CD4-positive, alpha-beta T cell treated with Interleukin-15 for 1 hour (primary cell): ENCODE measurements at regions not wholly inside any gene's neighbourhood (a gene's known extent, or its start where the extent isn't known, plus 50 kb on each side); places are given as distances from the start of the nearest gene placed in this dataset.
A peak's percentile ranks its signal among the peaks of the same experiment; 100 is the strongest.

Experiments used
- DNase-seq: peaks from one replicate; pipeline ENCODE4 v3.0.0-alpha.2; 2020

DNA sequence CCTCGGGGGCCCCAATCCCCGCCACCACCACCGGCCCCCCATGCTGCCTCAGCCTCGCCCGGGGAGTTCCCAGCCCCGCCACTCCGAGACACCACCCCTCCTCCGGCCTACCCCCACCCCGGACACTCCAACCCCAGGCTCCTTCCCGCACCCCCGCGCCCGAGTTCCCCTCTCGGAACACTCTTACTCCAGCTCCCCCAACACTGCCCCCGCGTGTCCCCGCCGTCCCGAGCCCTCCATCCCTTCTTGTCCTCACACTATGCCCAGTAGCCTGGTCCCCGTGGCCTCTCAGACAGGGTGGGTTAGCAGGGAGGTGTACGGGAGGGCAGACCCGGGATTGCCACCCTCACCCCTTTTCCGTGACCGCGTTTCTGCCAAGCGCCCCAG, 276.1 kb downstream of the BCOR start:
- DNase-seq = no peak

DNA sequence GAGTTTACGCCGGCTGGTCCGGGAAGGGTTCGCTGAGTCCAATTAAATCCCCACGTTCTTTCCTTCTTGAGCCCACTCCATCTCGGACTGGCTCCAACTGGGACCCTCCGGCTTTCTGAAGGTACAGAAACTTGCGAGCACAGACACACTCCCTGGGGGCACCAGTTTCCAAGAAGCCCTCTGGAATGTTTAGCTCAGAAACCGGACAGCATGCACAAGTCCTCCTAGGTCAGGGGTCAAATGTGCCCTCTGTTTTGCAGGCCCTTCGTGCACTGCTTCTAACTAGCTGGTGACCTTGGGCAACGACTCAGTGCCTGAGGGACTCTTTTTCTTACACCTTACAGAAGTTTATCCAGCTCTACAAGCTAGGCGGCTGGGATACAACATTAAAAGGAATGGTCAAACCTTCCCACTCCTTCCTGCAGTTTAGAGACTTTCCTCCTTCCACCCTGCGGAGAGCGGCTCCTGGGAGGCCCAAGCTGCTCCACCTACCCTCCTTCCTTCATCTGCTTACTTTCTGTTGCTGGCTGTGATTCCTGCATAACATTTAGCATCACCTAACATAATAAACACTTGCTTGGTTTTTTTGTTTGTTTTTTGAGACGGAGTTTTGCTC, 275.5 kb downstream of the BCOR start:
- no peak for DNase-seq

DNA sequence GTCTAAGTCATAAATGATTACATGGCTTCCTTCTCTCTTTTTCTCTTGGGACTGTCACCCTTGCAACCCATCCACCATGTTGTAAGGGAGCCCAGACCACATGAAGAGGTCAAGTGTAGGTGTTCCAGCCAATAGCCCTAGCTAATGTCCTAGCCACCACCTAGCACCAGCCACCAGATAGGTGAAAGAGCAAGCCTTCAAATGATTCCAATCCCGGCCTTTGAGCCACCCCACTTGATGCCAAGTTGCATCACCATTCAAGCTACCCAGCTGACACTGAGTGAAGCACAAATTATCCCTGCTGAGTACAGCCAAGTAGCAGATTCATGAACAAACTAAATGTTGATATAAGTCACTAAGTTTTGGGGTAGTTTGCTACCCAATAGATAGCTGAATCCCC, 274.3 kb downstream of the BCOR start:
- no peak for DNase-seq

DNA sequence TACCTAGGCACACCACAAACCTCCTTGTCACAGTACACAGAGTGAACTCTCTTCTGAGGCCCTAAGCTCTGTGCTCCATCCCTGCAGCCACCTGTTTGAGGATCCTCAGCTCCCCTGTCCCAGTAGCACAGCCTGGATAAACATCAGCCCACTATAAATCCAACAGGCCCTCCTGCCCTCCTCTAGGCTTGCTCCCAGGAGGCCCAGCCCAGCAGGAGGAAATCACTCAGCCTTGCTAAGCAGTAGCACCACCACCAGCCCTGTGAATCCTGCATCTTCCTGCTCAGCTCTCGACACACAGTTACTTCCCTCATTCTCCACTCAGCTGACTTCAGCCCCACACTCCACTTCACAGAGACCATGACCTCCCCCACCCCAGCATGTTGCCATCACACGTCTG, 273.9 kb downstream of the BCOR start:
- DNase-seq = no peak

DNA sequence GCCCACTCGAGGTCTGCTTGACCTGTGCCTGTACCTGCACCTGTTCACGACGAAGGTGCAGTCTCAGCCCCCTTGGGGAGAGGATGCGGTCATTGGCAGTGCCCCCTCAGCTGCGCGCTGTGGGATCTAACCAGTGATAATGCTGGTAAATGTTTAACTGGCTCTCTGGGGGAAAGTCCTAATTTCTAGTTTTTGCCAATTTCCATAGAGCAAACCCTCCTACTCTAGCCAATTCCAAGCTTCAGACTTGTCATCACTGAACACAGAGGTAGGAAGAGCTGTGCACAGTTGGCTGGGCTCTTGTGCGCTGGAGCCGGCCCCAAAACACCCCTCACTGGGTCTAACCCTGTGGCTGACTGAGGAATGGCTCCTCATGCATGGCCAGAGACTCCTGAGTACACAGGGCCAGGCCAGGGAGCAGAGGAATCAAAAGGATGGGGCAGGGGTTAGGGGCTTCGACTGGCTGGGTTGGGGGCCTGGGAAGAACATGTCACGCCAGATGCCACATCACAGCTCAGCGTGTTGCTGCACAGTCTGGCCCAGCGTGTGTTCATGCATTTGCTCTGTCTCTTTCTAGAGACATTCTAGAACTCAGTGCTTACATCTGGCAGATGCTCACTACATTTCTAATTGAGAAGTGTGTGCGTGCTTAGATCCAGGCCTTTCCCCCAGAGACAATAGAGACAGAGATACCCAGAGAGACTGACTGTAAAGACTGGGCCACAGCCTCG, 270.8 kb downstream of the BCOR start:
- DNase-seq = no peak

DNA sequence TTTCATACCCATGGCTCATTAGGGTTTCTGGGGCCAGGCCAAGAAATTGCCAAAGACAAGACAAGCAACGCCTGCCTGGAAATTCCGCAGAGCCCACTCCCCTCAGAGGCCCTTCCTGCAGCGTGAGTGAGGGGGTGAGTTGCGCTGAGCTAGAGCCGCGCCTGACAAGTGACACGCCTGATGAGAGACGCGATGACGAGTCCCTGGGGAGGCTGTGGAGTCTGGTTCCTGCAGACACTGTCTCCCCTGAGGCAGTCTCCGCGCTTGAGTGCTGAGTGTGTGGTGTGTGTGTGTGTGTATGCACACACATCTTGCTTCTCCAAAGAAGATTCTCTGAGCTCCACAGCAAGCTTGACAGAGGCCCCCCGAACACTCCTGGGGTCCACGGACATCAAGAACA, 269.8 kb downstream of the BCOR start:
- DNase-seq = peak; percentile 68

DNA sequence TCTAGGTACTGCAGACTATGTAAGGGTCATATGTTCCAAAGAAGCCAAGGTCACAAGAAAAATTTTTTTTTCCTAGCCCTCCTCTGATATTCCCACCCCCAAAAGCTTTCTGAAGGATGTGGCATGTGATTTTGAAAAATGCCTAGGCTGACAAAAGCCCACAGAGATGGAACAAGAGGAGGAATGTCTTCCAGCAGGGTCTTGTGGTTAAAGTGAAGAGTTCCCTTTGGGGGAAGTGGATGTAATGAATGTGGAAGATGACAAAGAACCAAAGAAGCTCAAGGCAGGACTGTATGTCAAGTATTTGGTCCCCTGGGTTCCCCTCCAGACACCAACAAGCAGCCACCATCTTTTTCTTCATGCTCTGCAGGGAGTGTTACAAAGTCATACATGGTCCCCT, 268.8 kb downstream of the BCOR start:
- DNase-seq = no peak

DNA sequence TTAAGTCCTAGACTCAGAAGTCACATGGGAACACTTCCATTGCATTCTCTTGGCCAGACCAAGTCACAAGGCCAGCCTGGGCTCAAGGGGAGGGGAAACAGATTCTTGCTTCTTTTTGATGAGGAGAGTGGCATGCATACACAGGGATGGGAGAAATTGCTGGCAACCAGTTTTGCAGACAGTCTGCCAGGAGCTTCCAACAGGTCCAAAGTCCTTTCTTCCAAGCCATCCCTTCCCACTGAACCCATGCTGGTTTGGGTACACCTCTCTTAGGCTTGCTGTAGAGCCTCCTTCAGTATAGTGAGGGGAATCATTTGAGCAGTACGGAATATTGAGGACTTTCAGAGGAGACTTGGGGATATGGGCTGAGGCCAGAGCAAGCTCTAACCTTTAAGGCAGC, 267.8 kb downstream of the BCOR start:
- DNase-seq = no peak

DNA sequence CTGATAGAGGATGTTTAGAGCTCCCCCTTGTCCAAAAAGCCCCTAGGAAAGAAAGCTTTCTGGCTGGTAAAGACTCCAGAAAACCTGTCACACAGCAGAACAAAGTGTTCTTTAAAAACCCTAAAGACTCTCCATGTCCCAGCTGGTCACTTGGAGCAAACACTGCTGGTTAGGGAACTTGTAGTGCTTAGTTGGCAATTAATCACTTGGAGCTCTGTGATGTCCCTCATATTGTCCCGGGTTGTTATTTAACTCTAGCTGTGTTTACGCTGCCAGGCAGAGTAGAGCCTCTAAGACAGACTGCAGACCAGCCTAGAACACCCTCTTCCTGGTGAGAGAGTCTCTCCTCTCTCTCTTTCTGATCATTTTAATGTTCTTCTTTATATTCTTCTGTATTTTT, 267.3 kb downstream of the BCOR start:
- no peak for DNase-seq

DNA sequence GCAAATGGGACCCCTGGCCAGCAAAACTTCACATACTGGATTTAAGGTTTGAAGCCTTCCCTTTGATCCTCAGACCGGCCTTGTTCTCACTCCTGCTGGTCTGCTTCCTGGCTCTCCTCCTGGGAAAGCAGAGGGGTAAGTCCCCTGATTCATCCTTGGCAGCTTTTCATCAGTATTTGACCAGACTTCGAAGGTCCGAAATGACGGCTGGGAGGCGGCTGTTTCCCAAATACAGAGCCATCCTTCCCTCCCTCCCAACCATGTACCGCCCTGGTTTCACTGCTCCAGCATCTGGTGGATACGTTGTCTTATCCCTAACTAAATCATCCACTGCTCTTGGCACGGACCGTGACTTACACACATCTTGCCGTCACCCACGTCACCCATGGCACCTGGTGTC, 265.5 kb downstream of the BCOR start:
- no peak for DNase-seq

DNA sequence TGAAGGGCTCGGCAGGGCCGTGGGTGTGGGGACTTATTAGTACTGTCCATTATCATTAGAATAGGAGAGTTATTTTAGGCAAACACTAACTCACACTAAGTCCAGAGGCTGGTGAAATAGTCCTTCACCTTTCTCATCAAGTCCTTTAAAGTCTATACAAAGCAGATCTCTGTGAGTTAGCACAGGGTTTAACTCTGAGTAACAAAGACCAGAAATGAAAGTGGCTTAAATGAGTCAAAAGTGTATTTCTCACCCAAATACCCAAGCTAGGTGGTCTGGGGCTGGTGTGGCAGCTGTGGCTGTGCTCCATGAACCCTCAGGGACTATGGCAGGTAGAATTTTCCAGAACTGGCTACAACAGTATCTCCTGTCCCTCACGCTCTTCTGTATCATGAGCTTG, 263.2 kb downstream of the BCOR start:
- DNase-seq = no peak

DNA sequence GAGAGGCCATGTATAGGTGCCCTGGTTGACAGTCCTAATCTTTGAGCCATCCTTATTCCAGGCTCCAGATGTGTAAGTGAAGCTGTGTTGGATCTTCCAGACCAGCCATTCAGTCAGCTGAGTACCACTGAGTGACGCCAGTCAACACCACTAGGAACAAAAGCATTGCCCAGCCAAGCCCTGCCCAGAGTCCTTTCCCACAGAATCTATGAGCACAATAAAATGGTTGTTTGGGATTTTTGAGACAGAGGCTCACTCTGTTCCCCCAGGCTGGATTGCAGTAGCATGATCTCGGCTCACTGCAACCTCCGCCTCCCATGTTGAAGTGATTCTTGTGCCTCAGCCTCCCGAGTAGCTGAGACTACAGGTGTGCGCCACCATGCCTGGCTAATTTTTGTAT, 262.5 kb downstream of the BCOR start:
- DNase-seq = no peak

DNA sequence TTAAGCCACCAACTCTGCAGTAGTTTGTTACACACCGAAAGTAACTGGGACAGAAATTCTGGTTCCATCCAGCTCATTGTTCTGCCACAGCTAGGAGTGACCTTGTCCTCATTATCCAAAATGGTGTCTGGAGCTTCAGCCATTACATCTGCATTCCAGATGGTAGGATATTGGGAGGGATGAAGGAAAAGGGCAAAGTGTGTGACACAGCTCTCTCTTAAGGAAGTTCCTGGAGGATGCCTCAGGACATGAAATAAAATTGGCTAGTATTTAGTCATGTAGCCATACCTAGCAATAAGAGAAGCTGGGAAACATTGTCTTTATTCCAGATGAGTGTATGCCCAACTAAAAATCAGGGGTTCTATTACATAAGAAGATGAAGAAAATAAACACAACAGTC, 262.0 kb downstream of the BCOR start:
- DNase-seq = no peak

DNA sequence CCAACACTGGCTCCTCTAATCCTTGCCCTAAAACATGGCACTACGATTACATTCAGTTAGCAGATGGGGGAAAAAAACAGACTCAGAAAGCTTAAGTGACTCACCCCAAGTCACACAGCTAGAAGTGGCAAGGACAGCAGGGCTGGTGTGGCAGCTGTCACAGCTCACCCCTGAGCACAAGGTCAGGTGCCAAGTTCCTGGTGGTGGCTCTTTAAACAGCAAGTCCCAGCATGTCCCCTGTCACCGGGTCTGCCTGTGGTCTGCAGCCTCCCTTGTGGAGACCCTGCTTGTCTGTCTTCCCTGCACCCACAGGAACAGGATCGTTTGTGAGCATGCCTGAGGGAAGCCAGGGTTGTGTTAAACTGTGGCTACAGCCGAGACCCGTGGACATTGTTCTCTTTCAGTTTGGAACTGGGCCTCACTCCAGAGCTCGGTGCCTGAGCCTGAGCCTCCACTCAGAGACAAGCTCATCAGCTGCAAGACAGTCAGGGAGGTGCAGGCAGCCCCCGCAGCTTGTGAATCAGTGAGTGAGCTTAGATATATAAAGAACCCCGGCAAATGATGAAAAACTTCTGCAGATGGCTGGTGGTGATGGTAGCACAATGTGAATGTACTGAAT, 260.8 kb downstream of the BCOR start:
- no peak for DNase-seq

DNA sequence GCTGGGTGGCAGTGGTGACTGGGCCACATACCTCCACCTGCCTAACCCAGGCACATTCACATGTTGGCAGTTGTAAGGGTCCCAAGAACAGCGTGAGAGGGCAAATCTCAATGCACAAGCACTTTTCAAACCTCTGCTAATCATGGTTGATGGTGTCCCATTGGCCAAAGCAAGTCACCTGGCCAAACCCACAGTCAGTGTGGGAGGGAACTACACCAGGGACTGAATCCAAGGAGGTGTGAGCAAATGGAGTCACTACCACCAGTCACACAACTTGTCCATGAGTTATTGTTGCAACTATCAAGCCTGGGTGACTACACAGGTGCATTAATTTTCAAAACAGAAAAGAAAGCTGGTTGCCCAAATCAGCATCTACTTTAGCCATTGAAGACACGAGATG, 260.1 kb downstream of the BCOR start:
- no peak for DNase-seq

DNA sequence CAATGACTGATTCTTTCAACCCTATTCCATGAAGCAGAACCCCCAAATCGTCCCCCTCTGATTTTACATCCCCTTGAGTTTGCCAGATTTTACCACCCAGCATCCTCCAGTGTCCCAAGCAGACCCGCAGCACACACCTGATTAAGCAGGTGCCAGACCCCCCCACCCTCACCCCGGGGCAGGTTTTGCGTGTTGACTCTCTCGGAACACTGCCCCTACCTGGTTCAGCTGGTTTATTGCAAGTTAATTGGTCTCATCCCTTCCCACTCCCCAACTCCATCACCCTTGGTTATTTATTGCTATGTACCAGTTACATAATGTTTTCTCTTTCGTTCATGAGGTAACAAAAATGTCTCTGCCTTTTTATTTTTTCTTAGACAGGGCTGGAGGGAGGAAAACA, 258.4 kb downstream of the BCOR start:
- DNase-seq = no peak

DNA sequence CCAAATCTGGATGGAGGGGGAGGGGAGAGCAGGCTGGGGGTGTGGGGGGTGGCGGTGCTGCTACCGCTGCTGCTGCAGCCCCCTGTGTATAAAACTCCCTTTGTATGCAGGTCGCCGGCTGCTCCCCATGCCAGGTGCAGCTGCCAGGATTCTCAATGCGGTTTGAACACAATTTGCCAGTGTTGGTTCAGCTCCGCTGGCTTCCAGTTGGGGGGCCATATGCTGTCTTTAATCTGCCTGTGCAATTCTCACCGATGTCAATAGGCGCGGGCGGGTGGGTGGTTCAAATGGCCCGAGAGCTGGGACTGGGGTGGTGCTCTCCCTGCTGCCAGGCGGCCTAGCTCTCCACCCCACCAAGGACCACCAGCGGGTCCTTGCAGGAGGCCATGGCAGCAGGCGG, 257.6 kb downstream of the BCOR start:
- DNase-seq = no peak

DNA sequence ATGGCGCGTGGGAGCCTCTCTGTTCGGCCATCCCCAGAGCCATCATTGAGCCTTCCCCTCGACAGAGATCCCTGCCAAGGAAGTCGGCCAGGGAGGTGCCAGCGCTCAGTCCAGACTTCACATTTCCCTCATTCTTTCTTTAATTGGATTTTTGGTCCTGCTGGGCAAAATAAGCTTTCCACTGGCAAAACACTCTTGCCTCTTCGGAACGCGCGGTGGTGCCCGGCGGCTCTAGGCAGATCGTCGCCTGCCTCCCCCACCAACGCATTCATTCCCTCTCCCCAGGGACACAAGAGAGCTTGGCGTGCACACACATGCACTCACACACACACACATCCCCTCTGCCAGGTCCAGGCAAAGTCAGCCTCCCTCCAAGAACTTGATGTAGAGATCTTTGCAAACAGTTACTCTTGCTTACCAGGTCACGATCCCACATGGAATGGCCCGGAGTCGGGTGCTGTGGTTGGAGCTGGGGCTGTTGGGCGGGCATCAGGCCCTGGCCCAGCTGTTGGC, 257.1 kb downstream of the BCOR start:
- DNase-seq = no peak

DNA sequence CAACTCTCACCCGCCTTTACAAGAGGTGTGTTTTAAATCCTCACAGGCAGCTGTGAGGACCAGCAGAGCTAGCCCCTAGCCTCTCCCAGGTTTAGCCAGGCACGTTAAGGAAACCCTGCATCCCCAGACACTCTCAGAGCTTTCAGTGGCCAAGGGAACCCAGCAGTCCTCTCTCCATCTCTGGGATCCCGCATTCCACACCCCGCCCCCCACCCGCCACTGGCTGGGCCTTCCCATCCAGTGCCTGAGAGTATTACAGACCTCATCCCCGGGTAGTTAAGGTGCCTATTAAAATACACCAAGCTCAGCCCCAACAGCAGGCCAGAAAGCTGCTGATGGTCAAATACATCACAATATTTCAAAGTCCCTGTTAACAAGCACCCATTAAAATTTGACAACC, 256.2 kb downstream of the BCOR start:
- DNase-seq = no peak

DNA sequence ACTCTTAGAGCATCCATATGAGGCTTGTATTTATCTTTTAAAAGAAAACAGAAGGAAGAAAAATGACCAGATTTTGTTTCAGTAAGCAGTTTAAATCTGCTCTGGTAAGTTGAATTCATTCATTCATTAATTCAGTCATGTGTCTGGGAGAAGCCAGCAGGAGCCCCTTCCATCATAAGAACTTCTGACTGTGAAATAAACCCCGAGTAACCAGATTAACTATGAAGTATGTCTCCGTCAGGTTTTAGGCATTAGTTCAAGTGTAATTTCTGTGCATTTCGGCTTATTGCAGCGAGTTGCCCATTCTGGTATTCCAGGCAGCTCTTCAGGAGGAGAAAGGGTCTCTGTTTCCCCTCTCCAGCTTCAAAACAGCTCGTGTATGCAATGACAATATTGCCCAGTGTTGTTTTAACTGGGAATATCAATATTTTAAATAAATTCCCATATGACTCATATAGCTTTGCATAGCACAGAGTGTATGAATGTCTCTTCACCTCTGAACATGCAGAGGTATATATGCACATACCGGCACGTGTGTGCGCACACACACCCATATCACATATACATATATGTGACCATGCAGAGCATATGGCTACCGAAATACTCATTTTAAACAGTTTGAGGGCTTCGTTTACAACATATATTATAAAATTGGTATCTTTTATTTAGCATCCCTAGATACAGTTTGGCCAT, 255.3 kb downstream of the BCOR start:
- no peak for DNase-seq

DNA sequence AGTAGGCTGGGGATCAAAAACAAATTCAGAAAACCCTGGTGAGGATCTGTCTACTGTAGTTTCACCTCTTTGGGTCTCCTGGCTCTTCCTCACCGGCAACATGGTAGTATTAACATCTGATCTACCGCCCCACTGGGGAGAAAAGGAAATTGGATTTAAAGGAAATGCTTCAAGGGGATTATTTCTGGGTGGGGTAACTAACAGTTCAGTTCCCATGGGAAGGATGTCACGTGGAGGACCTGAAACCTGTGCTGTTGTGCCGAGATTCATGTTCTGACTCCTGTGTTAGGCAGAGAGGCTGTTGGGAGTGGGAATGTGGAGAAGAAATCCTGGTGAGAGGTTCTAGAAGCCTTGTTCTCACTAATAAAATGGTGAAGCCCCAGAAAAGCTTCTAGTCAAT, 254.4 kb downstream of the BCOR start:
- no peak for DNase-seq

DNA sequence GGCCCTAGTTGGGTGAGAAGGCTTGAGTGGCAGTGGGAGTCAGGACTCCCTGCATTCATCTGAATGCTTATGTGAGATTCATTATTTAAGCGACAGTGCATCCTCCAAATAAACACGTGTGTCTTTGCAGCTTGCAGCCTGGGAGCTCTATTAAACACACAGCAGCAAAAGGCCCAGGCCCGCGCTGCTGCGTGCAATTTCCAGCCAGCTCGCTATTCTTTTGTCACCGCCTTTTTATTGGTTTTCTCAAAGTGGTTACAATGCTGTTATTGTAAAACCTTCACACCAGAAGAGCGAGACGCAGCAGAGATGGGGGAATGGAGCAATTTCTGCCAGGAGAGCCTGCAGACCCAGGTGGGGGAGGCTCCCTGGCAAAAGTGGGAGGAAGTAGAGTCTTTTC, 252.5 kb downstream of the BCOR start:
- no peak for DNase-seq

DNA sequence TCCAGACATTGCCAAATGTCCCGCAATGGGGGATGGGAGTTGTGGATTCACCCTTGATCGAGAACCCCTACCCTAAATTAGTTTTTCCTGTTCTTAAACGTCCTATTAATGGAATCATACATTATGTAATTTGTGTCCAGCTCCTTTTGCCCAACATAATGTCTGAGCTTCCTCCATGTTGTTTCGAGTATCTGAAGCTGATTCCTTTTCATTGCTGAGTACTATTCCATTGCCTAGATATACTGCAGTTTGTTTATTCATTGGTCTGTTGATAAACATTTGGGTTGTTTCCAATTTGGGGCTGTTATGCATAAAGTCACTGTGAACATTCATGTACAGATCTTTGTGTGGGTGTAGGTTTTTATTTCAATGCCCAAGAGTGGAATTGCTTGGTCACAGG, 251.3 kb downstream of the BCOR start:
- DNase-seq = no peak

DNA sequence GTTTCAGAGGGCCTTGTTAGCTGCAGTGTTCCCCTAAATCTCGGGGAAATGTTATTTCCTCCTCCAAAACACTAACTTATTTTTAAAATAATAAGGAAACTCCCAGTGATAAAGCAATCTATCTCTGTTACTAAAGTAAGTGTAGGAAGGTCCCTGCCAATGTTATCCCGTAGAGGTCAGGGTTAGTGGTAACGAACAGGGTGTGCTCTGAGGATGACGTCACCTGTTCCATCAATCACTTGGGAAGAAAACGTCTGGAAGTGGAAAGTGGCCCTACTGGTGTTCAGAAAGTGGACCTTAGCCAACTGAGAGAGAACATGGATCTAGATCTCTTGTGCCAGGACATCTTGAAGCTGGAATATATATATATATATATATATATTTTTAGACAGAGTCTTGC, 249.5 kb downstream of the BCOR start:
- DNase-seq = no peak
